WTC11 (cell line): ENCODE measurements at regions not wholly inside any gene's neighbourhood (a gene's known extent, or its start where the extent isn't known, plus 50 kb on each side); places are given as distances from the start of the nearest gene placed in this dataset.

ENCODE experiments used
- ATAC-seq: fragments of 200-7000 bp; cut with Tn5 transposase; 2 replicates; pipeline ENCODE4 v1.10.0; 2021; ENCODE audit warnings: mild to moderate bottlenecking, moderate library complexity
- CTCF ChIA-PET: fragments of 300-600 bp; sonication (Branson Sonifier 250); formaldehyde crosslinking; loops from one replicate; lab custom pipeline; 2021; ENCODE audit warnings: antibody characterized with exemption; lab: Charles Lee
- POLR2A ChIA-PET: fragments of 350-600 bp; sonication (Branson Sonifier 250); formaldehyde crosslinking; loops from one replicate; lab custom pipeline; 2021; ENCODE audit warnings: antibody characterized with exemption; lab: Charles Lee
- DNase-seq: peaks from one replicate; pipeline ENCODE4 v3.0.0; 2021; ENCODE audit warnings: low spot score
- H3K27ac Mint-ChIP-seq: 2 replicates; pipeline ENCODE4 v1.8.0; 2021; ENCODE audit warnings: mixed read lengths
- H3K27me3 Mint-ChIP-seq: 2 replicates; pipeline ENCODE4 v1.8.0; 2021; ENCODE audit warnings: low read depth, mild to moderate bottlenecking, moderate library complexity, mixed read lengths
- H3K36me3 Mint-ChIP-seq: 2 replicates; pipeline ENCODE4 v1.8.0; 2021; ENCODE audit warnings: mixed read lengths
- H3K4me1 Mint-ChIP-seq: 2 replicates; pipeline ENCODE4 v1.8.0; 2022; ENCODE audit warnings: mixed read lengths
- H3K4me3 Mint-ChIP-seq: 2 replicates; pipeline ENCODE4 v1.8.0; 2021; ENCODE audit warnings: mild to moderate bottlenecking, moderate library complexity, mixed read lengths
- H3K9me3 Mint-ChIP-seq: 2 replicates; pipeline ENCODE4 v1.8.0; 2021; ENCODE audit warnings: mixed read lengths
- ATF1 ChIP-seq: sonication (generic); formaldehyde crosslinking; IDR thresholded peaks from 2 replicates; pipeline ENCODE4 v1.8.1; 2023; ENCODE audit warnings: mild to moderate bottlenecking, moderate library complexity, missing genetic modification reagents
- EMX1 ChIP-seq: fragments of 250-450 bp; sonication (Bioruptor Pico); IDR thresholded peaks from 2 replicates; pipeline ENCODE4 v1.8.0; 2021; ENCODE audit warnings: mild to moderate bottlenecking
- FOXK1 ChIP-seq: sonication (generic); formaldehyde crosslinking; IDR thresholded peaks from 2 replicates; pipeline ENCODE4 v1.8.0; 2022; ENCODE audit warnings: mild to moderate bottlenecking, moderate library complexity, missing genetic modification reagents
- GRHL2 ChIP-seq: fragments of 250-450 bp; sonication (Bioruptor Pico); IDR thresholded peaks from 2 replicates; pipeline ENCODE4 v1.8.0; 2022; ENCODE audit warnings: mild to moderate bottlenecking, moderate library complexity; ENCODE audit not compliant: insufficient replicate concordance, severe bottlenecking
- IRF1 ChIP-seq: sonication (generic); formaldehyde crosslinking; IDR thresholded peaks from 2 replicates; pipeline ENCODE4 v1.8.0; 2023; ENCODE audit warnings: missing genetic modification reagents
- KAT7 ChIP-seq: sonication (generic); formaldehyde crosslinking; IDR thresholded peaks from 2 replicates; pipeline ENCODE4 v1.8.1; 2023; ENCODE audit warnings: missing genetic modification reagents, mild to moderate bottlenecking, borderline replicate concordance
- NFYB ChIP-seq: sonication (generic); formaldehyde crosslinking; conservative IDR thresholded peaks from 2 replicates; pipeline ENCODE4 v1.8.0; 2022; ENCODE audit warnings: low read depth, missing genetic modification reagents
- OVOL2 ChIP-seq: fragments of 250-450 bp; sonication (Bioruptor Pico); IDR thresholded peaks from 2 replicates; pipeline ENCODE4 v1.9.0; 2021; ENCODE audit warnings: mild to moderate bottlenecking, borderline replicate concordance
- PRDM15 ChIP-seq: sonication (generic); formaldehyde crosslinking; IDR thresholded peaks from 2 replicates; pipeline ENCODE4 v1.8.0; 2022; ENCODE audit warnings: missing genetic modification reagents
- SMAD4 ChIP-seq: sonication (generic); formaldehyde crosslinking; IDR thresholded peaks from 2 replicates; pipeline ENCODE4 v1.8.0; 2022; ENCODE audit warnings: mild to moderate bottlenecking, missing genetic modification reagents
- STAT6 ChIP-seq: sonication (generic); formaldehyde crosslinking; conservative IDR thresholded peaks from 2 replicates; pipeline ENCODE4 v1.8.1; 2023; ENCODE audit warnings: mild to moderate bottlenecking, low read depth, missing genetic modification reagents, moderate library complexity
- USF2 ChIP-seq: sonication (generic); formaldehyde crosslinking; IDR thresholded peaks from 2 replicates; pipeline ENCODE4 v1.8.1; 2023; ENCODE audit warnings: mild to moderate bottlenecking, missing genetic modification reagents, moderate library complexity
- ZNF121 ChIP-seq: sonication (generic); formaldehyde crosslinking; IDR thresholded peaks from 2 replicates; pipeline ENCODE4 v1.8.0; 2023; ENCODE audit warnings: missing genetic modification reagents
- TF ChIP-seq, protein P1 (sequence below): fragments of 250-450 bp; sonication (Bioruptor Pico); conservative IDR thresholded peaks from 2 replicates; pipeline ENCODE4 v1.9.0; 2021; ENCODE audit warnings: mild to moderate bottlenecking
- TF ChIP-seq, protein P2 (sequence below): sonication (generic); formaldehyde crosslinking; IDR thresholded peaks from 2 replicates; pipeline ENCODE4 v1.8.1; 2022; ENCODE audit warnings: low read depth, mild to moderate bottlenecking, moderate library complexity, missing genetic modification reagents, borderline replicate concordance
- TF ChIP-seq, protein P3 (sequence below): fragments of 250-450 bp; sonication (Bioruptor Pico); IDR thresholded peaks from 2 replicates; pipeline ENCODE4 v1.9.0; 2021; ENCODE audit warnings: mild to moderate bottlenecking
- TF ChIP-seq, protein P4 (sequence below): fragments of 250-450 bp; sonication (Bioruptor Pico); IDR thresholded peaks from 2 replicates; pipeline ENCODE4 v1.9.0; 2021; ENCODE audit warnings: moderate library complexity, mild to moderate bottlenecking, inconsistent platforms, borderline replicate concordance

- TF ChIP-seq, protein P1, sequence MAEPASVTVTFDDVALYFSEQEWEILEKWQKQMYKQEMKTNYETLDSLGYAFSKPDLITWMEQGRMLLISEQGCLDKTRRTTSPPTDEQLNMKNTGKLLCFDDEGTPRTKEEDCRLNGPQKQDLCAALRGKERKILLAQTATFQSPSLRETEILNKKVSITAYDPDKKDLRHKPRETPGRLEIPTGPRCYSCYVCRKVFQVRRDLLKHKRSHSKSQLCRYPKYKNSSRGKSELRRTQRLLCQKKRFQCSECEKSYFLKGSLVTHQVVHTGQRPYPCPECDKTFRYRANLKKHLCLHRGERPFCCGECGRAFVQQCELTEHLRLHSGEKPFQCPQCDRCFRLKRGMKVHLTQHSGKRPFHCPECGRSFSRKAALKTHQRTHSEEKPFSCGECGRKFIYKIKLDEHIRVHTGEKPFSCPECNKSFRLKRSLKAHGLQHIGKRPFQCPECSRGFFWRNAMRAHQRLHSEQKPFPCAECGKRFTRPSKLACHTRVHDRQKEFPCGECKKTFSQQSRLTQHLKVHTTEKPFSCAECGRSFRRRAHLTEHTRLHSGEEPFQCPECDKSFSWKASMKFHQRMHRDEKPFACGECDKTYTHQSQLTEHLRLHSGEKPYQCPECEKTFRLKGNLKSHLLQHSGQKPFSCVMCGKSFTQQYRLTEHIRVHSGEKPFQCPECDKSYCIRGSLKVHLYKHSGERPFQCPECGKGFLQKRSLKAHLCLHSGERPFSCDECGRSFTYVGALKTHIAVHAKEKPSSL (CRISPR knock-in tag): no peak
- TF ChIP-seq EMX1 (CRISPR knock-in tag): no peak
Observed at GRCh38 chr11:19435306-19435989, 194.7 kb upstream of the E2F8 start (continued).

DNA sequence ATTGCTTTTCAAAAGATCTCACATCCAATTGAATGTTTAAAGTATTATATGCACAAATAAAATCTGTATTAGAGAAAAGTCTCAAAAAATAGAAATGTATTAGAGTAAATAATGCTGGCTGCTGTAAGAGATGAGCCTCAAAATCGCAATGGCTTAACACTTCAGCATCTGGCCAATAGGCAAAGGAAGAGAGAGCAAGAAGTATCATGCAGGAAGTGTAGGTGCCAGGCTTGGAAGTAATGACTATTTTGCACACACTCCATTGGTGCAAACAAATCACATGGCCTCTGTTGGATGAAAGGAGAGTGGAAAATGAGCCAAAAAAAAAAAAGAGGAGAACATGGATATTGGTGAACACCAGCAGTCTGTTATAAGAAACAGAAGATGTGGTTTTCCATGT is 193.0 kb upstream of the E2F8 start:
- no peak for DNase-seq
- CTCF ChIA-PET: interaction anchor here (1.2 kb wide), 1 partner anchor 119 kb away, joined by 3 read pairs; no protein-coding TSS in a partner anchor
- Mint-ChIP-seq H3K36me3 (no peaks in the 10 kb centered on the region), H3K9me3 (no peaks in the 10 kb centered on the region), H3K4me3 (no peak overlapping the region), H3K4me1 (peaks cover 32% of the 10 kb centered on the region), H3K27ac (no peak overlapping the region), H3K27me3 (no peaks in the 10 kb centered on the region)
- TF ChIP-seq STAT6 (CRISPR knock-in tag) (no peak), FOXK1 (CRISPR knock-in tag) (no peak), USF2 (CRISPR knock-in tag) (peak; percentile 37; the same call in 1 of the 2 replicates), GRHL2 (CRISPR knock-in tag) (no peak), PRDM15 (CRISPR knock-in tag) (no peak)
- ATAC-seq: no peak
- POLR2A ChIA-PET: no interaction called here

DNA sequence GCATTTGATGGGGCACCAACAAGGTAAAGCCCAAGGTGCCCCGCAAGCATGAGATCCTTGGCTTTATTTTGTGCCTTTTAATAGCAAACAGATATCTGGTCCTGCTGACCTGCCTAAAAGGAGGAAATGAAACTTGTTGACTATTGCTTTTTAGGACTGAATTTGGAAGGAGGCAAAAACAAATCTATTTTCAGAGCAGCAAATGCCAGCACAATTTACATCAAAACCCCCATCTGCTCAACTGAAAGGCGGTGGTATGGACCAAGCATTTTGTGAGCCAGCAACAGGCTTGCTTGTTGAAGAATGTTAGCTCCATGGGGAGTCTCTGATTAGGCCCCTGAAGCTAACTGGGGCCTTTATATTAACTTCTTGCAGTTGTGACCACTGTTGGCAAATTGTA is 192.6 kb upstream of the E2F8 start:
- H3K27ac Mint-ChIP-seq: no peak overlapping the region
- ChIA-PET POLR2A (no interaction called here), CTCF (interaction anchor here (1.1 to 1.2 kb wide), 2 partner anchors 10 to 119 kb away, joined by 3 read pairs; no protein-coding TSS in a partner anchor)
- ATAC-seq (no peak), DNase-seq (no peak)
- no peaks in the 10 kb centered on the region for H3K27me3 Mint-ChIP-seq
- peaks cover 35% of the 10 kb centered on the region for H3K4me1 Mint-ChIP-seq
- no peak overlapping the region for H3K4me3 Mint-ChIP-seq
- H3K36me3 Mint-ChIP-seq: no peaks in the 10 kb centered on the region
- no peaks in the 10 kb centered on the region for H3K9me3 Mint-ChIP-seq
- TF ChIP-seq KAT7 (no peak), ZNF121 (CRISPR knock-in tag) (no peak), ATF1 (CRISPR knock-in tag) (no peak), NFYB (CRISPR knock-in tag) (no peak), SMAD4 (no peak), IRF1 (no peak), OVOL2 (CRISPR knock-in tag) (no peak)
- TF ChIP-seq, protein P2, sequence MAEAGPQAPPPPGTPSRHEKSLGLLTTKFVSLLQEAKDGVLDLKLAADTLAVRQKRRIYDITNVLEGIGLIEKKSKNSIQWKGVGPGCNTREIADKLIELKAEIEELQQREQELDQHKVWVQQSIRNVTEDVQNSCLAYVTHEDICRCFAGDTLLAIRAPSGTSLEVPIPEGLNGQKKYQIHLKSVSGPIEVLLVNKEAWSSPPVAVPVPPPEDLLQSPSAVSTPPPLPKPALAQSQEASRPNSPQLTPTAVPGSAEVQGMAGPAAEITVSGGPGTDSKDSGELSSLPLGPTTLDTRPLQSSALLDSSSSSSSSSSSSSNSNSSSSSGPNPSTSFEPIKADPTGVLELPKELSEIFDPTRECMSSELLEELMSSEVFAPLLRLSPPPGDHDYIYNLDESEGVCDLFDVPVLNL: no peak
- TF ChIP-seq, protein P3, sequence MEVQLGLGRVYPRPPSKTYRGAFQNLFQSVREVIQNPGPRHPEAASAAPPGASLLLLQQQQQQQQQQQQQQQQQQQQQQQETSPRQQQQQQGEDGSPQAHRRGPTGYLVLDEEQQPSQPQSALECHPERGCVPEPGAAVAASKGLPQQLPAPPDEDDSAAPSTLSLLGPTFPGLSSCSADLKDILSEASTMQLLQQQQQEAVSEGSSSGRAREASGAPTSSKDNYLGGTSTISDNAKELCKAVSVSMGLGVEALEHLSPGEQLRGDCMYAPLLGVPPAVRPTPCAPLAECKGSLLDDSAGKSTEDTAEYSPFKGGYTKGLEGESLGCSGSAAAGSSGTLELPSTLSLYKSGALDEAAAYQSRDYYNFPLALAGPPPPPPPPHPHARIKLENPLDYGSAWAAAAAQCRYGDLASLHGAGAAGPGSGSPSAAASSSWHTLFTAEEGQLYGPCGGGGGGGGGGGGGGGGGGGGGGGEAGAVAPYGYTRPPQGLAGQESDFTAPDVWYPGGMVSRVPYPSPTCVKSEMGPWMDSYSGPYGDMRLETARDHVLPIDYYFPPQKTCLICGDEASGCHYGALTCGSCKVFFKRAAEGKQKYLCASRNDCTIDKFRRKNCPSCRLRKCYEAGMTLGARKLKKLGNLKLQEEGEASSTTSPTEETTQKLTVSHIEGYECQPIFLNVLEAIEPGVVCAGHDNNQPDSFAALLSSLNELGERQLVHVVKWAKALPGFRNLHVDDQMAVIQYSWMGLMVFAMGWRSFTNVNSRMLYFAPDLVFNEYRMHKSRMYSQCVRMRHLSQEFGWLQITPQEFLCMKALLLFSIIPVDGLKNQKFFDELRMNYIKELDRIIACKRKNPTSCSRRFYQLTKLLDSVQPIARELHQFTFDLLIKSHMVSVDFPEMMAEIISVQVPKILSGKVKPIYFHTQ (CRISPR knock-in tag): no peak
- TF ChIP-seq, protein P4, sequence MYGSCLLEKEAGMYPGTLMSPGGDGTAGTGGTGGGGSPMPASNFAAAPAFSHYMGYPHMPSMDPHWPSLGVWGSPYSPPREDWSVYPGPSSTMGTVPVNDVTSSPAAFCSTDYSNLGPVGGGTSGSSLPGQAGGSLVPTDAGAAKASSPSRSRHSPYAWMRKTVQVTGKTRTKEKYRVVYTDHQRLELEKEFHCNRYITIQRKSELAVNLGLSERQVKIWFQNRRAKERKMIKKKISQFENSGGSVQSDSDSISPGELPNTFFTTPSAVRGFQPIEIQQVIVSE (CRISPR knock-in tag): no peak
